ENCODE measurements at regions not wholly inside any gene's neighbourhood (a gene's known extent, or its start where the extent isn't known, plus 50 kb on each side); places are given as distances from the start of the nearest gene placed in this dataset.

DNA sequence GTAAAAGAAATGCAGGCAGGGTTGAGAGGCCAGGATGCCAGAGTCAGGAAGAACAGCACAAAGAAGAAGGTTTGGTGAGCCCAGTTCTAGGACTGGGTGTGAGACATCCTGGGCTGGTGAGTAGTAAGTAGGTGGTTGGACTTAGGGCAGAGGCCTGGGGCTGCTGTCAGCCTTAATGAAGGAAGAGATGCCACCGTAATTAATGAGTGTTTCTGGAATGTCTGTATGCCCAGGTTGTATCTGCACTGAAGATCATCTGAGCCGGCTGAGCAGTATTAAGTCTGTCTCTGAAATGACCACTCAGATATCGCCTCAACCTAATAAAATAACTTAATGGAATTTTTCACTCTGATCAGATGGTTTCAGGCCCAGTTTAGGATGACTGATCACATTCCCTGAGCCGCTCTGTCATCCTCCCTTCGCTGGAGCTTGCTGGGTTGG is 532.9 kb upstream of the IL12A start (continued):
- TF ChIP-seq, protein P1, sequence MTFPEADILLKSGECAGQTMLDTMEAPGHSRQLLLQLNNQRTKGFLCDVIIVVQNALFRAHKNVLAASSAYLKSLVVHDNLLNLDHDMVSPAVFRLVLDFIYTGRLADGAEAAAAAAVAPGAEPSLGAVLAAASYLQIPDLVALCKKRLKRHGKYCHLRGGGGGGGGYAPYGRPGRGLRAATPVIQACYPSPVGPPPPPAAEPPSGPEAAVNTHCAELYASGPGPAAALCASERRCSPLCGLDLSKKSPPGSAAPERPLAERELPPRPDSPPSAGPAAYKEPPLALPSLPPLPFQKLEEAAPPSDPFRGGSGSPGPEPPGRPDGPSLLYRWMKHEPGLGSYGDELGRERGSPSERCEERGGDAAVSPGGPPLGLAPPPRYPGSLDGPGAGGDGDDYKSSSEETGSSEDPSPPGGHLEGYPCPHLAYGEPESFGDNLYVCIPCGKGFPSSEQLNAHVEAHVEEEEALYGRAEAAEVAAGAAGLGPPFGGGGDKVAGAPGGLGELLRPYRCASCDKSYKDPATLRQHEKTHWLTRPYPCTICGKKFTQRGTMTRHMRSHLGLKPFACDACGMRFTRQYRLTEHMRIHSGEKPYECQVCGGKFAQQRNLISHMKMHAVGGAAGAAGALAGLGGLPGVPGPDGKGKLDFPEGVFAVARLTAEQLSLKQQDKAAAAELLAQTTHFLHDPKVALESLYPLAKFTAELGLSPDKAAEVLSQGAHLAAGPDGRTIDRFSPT (tag by site-specific recombination; IDR thresholded peaks at IDR 0.05): no peak
- TF ChIP-seq, protein P2, sequence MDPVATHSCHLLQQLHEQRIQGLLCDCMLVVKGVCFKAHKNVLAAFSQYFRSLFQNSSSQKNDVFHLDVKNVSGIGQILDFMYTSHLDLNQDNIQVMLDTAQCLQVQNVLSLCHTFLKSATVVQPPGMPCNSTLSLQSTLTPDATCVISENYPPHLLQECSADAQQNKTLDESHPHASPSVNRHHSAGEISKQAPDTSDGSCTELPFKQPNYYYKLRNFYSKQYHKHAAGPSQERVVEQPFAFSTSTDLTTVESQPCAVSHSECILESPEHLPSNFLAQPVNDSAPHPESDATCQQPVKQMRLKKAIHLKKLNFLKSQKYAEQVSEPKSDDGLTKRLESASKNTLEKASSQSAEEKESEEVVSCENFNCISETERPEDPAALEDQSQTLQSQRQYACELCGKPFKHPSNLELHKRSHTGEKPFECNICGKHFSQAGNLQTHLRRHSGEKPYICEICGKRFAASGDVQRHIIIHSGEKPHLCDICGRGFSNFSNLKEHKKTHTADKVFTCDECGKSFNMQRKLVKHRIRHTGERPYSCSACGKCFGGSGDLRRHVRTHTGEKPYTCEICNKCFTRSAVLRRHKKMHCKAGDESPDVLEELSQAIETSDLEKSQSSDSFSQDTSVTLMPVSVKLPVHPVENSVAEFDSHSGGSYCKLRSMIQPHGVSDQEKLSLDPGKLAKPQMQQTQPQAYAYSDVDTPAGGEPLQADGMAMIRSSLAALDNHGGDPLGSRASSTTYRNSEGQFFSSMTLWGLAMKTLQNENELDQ (tag by site-specific recombination; IDR thresholded peaks at IDR 0.05; ENCODE audit: low read depth): no peak
- TF ChIP-seq ZNF350 (tag by site-specific recombination; IDR thresholded peaks at IDR 0.05): no peak
- TF ChIP-seq, protein P3, sequence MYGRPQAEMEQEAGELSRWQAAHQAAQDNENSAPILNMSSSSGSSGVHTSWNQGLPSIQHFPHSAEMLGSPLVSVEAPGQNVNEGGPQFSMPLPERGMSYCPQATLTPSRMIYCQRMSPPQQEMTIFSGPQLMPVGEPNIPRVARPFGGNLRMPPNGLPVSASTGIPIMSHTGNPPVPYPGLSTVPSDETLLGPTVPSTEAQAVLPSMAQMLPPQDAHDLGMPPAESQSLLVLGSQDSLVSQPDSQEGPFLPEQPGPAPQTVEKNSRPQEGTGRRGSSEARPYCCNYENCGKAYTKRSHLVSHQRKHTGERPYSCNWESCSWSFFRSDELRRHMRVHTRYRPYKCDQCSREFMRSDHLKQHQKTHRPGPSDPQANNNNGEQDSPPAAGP (tag by site-specific recombination; IDR thresholded peaks at IDR 0.05): no peak
- no peak for TF ChIP-seq ZNF76 (tag by site-specific recombination; IDR thresholded peaks at IDR 0.05; ENCODE audit: borderline replicate concordance, low read depth)
- TF ChIP-seq ZNF175 (tag by site-specific recombination; IDR thresholded peaks at IDR 0.05): no peak
- TF ChIP-seq ZNF426 (tag by site-specific recombination; IDR thresholded peaks at IDR 0.05): no peak
- TF ChIP-seq ZNF112 (tag by site-specific recombination; IDR thresholded peaks at IDR 0.05): no peak
- TF ChIP-seq ZNF133 (tag by site-specific recombination; IDR thresholded peaks at IDR 0.05): no peak

DNA sequence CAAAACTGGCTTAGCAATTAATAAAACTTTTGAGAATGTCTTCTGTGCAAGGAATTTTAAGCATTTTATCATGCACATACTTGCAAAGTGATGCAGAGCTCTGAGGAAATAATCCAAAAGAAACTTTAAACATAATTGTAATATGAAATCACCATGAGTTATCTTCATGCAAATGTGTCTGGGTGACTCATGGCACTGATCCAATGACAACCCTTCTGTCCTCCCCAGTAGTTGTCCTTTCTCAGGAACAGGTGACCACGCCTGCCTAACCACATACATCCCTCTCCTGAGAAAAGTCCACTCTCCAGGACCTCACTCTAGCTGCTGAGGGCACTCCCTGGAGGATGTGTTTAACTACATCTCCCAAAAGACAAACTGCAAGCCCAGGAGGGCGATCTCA is 530.6 kb upstream of the IL12A start:
- no peak for TF ChIP-seq ZNF24 (tag by site-specific recombination; IDR thresholded peaks at IDR 0.05)
- TF ChIP-seq, protein P4, sequence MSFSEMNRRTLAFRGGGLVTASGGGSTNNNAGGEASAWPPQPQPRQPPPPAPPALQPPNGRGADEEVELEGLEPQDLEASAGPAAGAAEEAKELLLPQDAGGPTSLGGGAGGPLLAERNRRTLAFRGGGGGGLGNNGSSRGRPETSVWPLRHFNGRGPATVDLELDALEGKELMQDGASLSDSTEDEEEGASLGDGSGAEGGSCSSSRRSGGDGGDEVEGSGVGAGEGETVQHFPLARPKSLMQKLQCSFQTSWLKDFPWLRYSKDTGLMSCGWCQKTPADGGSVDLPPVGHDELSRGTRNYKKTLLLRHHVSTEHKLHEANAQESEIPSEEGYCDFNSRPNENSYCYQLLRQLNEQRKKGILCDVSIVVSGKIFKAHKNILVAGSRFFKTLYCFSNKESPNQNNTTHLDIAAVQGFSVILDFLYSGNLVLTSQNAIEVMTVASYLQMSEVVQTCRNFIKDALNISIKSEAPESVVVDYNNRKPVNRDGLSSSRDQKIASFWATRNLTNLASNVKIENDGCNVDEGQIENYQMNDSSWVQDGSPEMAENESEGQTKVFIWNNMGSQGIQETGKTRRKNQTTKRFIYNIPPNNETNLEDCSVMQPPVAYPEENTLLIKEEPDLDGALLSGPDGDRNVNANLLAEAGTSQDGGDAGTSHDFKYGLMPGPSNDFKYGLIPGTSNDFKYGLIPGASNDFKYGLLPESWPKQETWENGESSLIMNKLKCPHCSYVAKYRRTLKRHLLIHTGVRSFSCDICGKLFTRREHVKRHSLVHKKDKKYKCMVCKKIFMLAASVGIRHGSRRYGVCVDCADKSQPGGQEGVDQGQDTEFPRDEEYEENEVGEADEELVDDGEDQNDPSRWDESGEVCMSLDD (tag by site-specific recombination; IDR thresholded peaks at IDR 0.05): no peak
- TF ChIP-seq GLIS2 (tag by site-specific recombination; IDR thresholded peaks at IDR 0.05): no peak
- no peak for TF ChIP-seq MYNN (tag by site-specific recombination; IDR thresholded peaks at IDR 0.05; ENCODE audit: borderline replicate concordance)
- TF ChIP-seq GLIS1 (tag by site-specific recombination; IDR thresholded peaks at IDR 0.05): 0 out of 2 replicates have a peak, but pooled peaks have one; percentile 19
- TF ChIP-seq ZNF621 (tag by site-specific recombination; IDR thresholded peaks at IDR 0.05): no peak
- TF ChIP-seq, protein P5, sequence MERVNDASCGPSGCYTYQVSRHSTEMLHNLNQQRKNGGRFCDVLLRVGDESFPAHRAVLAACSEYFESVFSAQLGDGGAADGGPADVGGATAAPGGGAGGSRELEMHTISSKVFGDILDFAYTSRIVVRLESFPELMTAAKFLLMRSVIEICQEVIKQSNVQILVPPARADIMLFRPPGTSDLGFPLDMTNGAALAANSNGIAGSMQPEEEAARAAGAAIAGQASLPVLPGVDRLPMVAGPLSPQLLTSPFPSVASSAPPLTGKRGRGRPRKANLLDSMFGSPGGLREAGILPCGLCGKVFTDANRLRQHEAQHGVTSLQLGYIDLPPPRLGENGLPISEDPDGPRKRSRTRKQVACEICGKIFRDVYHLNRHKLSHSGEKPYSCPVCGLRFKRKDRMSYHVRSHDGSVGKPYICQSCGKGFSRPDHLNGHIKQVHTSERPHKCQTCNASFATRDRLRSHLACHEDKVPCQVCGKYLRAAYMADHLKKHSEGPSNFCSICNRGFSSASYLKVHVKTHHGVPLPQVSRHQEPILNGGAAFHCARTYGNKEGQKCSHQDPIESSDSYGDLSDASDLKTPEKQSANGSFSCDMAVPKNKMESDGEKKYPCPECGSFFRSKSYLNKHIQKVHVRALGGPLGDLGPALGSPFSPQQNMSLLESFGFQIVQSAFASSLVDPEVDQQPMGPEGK (tag by site-specific recombination; IDR thresholded peaks at IDR 0.05): no peak
- ChIA-PET CTCF (interaction anchor here (1.0 kb wide), 1 partner anchor 547 kb away, joined by 3 read pairs; no protein-coding TSS in a partner anchor), POLR2A (no interaction called here)
- 0 out of 2 replicates have a peak, but pooled peaks cover 2% of the 10 kb centered on the region for H3K4me1 ChIP-seq (ENCODE audit: control insufficient read depth, insufficient read depth, low read length)
- H3K27ac ChIP-seq (ENCODE audit: extremely low read depth, low read depth, low read length): no peak overlapping the region
- H3K36me3 ChIP-seq (ENCODE audit: control insufficient read depth in 2 of 2, insufficient read depth in 1 of 2, low read length in 2 of 2): no peaks in the 10 kb centered on the region
- no peaks in the 10 kb centered on the region for H3K9me3 ChIP-seq (ENCODE audit: control insufficient read depth, insufficient read depth, low read depth, low read length)
- H3K4me3 ChIP-seq (ENCODE audit: low read depth, low read length): no peak overlapping the region

All from HEK293 (cell line).